GM23338 (cell line): ENCODE measurements at regions not wholly inside any gene's neighbourhood (a gene's known extent, or its start where the extent isn't known, plus 50 kb on each side); places are given as distances from the start of the nearest gene placed in this dataset.

Experiments
- ATAC-seq: fragments of 200-7000 bp; cut with Tn5 transposase; 3 replicates; pipeline ENCODE4 v1.9.1; 2020
- DNase-seq: peaks from one replicate; pipeline ENCODE4 v3.0.0-alpha.2; 2015; ENCODE audit warnings: low spot score
- H2AFZ ChIP-seq: fragments of 200-600 bp; sonication (generic); 2 replicates; pipeline ENCODE4 v1.8.0; 2016; ENCODE audit warnings: antibody characterized with exemption, mild to moderate bottlenecking, moderate library complexity
- H3F3A ChIP-seq: fragments of 200-600 bp; sonication (generic); replicated peaks from 2 replicates; pipeline ENCODE4 v1.8.0; 2017; ENCODE audit warnings: antibody characterized with exemption, mixed run types, low read depth
- H3K27ac ChIP-seq: fragments of 200-600 bp; sonication (generic); 2 replicates; pipeline ENCODE4 v1.6.1; 2016; ENCODE audit warnings: low read depth
- H3K27me3 ChIP-seq: fragments of 200-600 bp; sonication (generic); 2 replicates; pipeline ENCODE4 v1.8.0; 2016; ENCODE audit warnings: mild to moderate bottlenecking, mixed run types, moderate library complexity; ENCODE audit not compliant: insufficient read depth
- H3K36me3 ChIP-seq: fragments of 200-600 bp; sonication (generic); 2 replicates; pipeline ENCODE4 v1.8.0; 2016; ENCODE audit warnings: mild to moderate bottlenecking; ENCODE audit not compliant: insufficient read depth
- H3K4me1 ChIP-seq: fragments of 200-600 bp; sonication (generic); 2 replicates; pipeline ENCODE4 v1.8.0; 2016; ENCODE audit warnings: mild to moderate bottlenecking, moderate library complexity; ENCODE audit not compliant: insufficient read depth
- H3K4me2 ChIP-seq: fragments of 200-600 bp; sonication (generic); 2 replicates; pipeline ENCODE4 v1.7.1; 2017; ENCODE audit warnings: mixed run types
- H3K4me3 ChIP-seq: fragments of 200-600 bp; sonication (generic); 2 replicates; pipeline ENCODE4 v1.6.1; 2016; ENCODE audit warnings: mixed run types
- H3K79me2 ChIP-seq: fragments of 200-600 bp; sonication (generic); replicated peaks from 2 replicates; pipeline ENCODE4 v1.8.0; 2017; ENCODE audit warnings: mild to moderate bottlenecking; ENCODE audit not compliant: insufficient read depth
- H3K9me2 ChIP-seq: fragments of 200-600 bp; sonication (generic); 2 replicates; pipeline ENCODE4 v1.8.0; 2017; ENCODE audit not compliant: insufficient read depth
- H4K20me1 ChIP-seq: fragments of 200-600 bp; sonication (generic); replicated peaks from 2 replicates; pipeline ENCODE4 v1.8.0; 2017; ENCODE audit warnings: mild to moderate bottlenecking; ENCODE audit not compliant: insufficient read depth
- H3K27ac Mint-ChIP-seq: 2 replicates; pipeline ENCODE4 v1.8.0; 2020; ENCODE audit warnings: inconsistent platforms, mild to moderate bottlenecking, moderate library complexity, mixed read lengths
- H3K27me3 Mint-ChIP-seq: 3 replicates; pipeline ENCODE4 v1.8.0; 2022; ENCODE audit warnings: low read depth, mild to moderate bottlenecking, moderate library complexity, mixed read lengths, inconsistent platforms; ENCODE audit not compliant: insufficient read depth, poor library complexity
- H3K36me3 Mint-ChIP-seq: 3 replicates; pipeline ENCODE4 v1.8.0; 2021; ENCODE audit warnings: low read depth, mild to moderate bottlenecking, inconsistent platforms, moderate library complexity, mixed read lengths
- H3K4me1 Mint-ChIP-seq: 3 replicates; pipeline ENCODE4 v1.8.0; 2020; ENCODE audit warnings: mild to moderate bottlenecking, inconsistent platforms, mixed read lengths
- H3K4me3 Mint-ChIP-seq: 3 replicates; pipeline ENCODE4 v1.8.0; 2021; ENCODE audit warnings: moderate library complexity, mild to moderate bottlenecking, inconsistent platforms, mixed read lengths
- H3K9me3 Mint-ChIP-seq: 3 replicates; pipeline ENCODE4 v1.8.0; 2020; ENCODE audit warnings: moderate library complexity, mild to moderate bottlenecking, inconsistent platforms, mixed read lengths
- CREB1 ChIP-seq: fragments of 250-450 bp; sonication (Bioruptor Pico); IDR thresholded peaks from 2 replicates; pipeline ENCODE4 v1.5.0; 2020; ENCODE audit warnings: low read depth, mild to moderate bottlenecking, moderate library complexity
- CTCF ChIP-seq, 2 experiments: fragments of 200-600 bp in 1 of 2; sonication (generic) in 1 of 2; conservative IDR thresholded peaks; 2 replicates each; pipeline versions ENCODE4 v1.5.1 to v1.6.1; 2016 to 2017; ENCODE audit warnings: antibody characterized with exemption in 2 of 2, low read depth in 2 of 2, mild to moderate bottlenecking in 2 of 2, moderate library complexity in 1 of 2
- ETS1 ChIP-seq: IDR thresholded peaks from 2 replicates; pipeline ENCODE4 v1.6.1; 2016; ENCODE audit warnings: antibody characterized with exemption
- EZH2 ChIP-seq: fragments of 200-600 bp; sonication (generic); IDR thresholded peaks from one replicate; pipeline ENCODE4 v1.8.0; 2017; ENCODE audit warnings: antibody characterized with exemption, mild to moderate bottlenecking, low read depth; ENCODE audit not compliant: unreplicated experiment
- EZH2phosphoT487 ChIP-seq: fragments of 200-600 bp; sonication (generic); IDR thresholded peaks from one replicate; pipeline ENCODE4 v1.8.1; 2018; ENCODE audit warnings: antibody characterized with exemption; ENCODE audit not compliant: unreplicated experiment
- JUNB ChIP-seq: IDR thresholded peaks from one replicate; pipeline ENCODE4 v1.6.1; 2016; ENCODE audit warnings: antibody characterized with exemption; ENCODE audit not compliant: unreplicated experiment
- NANOG ChIP-seq: IDR thresholded peaks from 2 replicates; pipeline ENCODE4 v1.6.1; 2016; ENCODE audit warnings: antibody characterized with exemption, borderline replicate concordance
- POLR2AphosphoS5 ChIP-seq: IDR thresholded peaks from 2 replicates; pipeline ENCODE4 v1.6.1; 2016; ENCODE audit warnings: antibody characterized with exemption, low read depth
- REST ChIP-seq: IDR thresholded peaks from one replicate; pipeline ENCODE4 v1.6.1; 2018; ENCODE audit warnings: antibody characterized with exemption; ENCODE audit not compliant: unreplicated experiment
- STAT1 ChIP-seq: IDR thresholded peaks from one replicate; pipeline ENCODE4 v1.6.1; 2016; ENCODE audit warnings: antibody characterized with exemption; ENCODE audit not compliant: unreplicated experiment
- ZNF114 ChIP-seq: fragments of 250-450 bp; sonication (Bioruptor Pico); IDR thresholded peaks from 2 replicates; pipeline ENCODE4 v1.5.0; 2020; ENCODE audit warnings: mild to moderate bottlenecking, moderate library complexity
- ZNF331 ChIP-seq: fragments of 250-450 bp; sonication (Bioruptor Pico); IDR thresholded peaks from 2 replicates; pipeline ENCODE4 v1.5.0; 2020; ENCODE audit warnings: low read depth, mild to moderate bottlenecking, moderate library complexity
- ZNF462 ChIP-seq: fragments of 250-450 bp; sonication (Bioruptor Pico); IDR thresholded peaks from 2 replicates; pipeline ENCODE4 v1.5.0; 2020; ENCODE audit warnings: mild to moderate bottlenecking, moderate library complexity

GRCh38 chr9:109922617-109923470, 142.8 kb downstream of the PALM2AKAP2 start:
- Mint-ChIP-seq H3K36me3 (no peaks in the 10 kb centered on the region), H3K27me3 (peaks cover 5% of the 10 kb centered on the region), H3K4me3 (no peak overlapping the region), H3K27ac (no peak overlapping the region), H3K4me1 (peaks cover 14% of the 10 kb centered on the region; the same call in 2 of the 3 replicates), H3K9me3 (no peaks in the 10 kb centered on the region)
- Histone ChIP-seq H2AFZ (no peak overlapping the region; the same call in 1 of the 2 replicates), H3K79me2 (no peaks in the 10 kb centered on the region), H3K36me3 (no peaks in the 10 kb centered on the region), H3K4me3 (no peak overlapping the region), H3K4me1 (0 out of 2 replicates have a peak, but pooled peaks cover 4% of the 10 kb centered on the region), H3K27me3 (no peaks in the 10 kb centered on the region), H3F3A (no peaks in the 10 kb centered on the region), H4K20me1 (no peaks in the 10 kb centered on the region), H3K27ac (no peak overlapping the region), H3K9me2 (no peaks in the 10 kb centered on the region), H3K4me2 (no peak overlapping the region)
- TF ChIP-seq REST = no peak
- no peak for TF ChIP-seq ZNF331 (CRISPR knock-in tag)
- no peak for TF ChIP-seq ZNF462
- TF ChIP-seq EZH2phosphoT487 = no peak
- TF ChIP-seq CTCF (conservative IDR thresholded peaks at IDR 0.05; ENCODE audit: low read depth in 2 of 2) = no peak
- no peak for TF ChIP-seq CREB1 (CRISPR knock-in tag)
- no peak for TF ChIP-seq ETS1
- TF ChIP-seq ZNF114 (CRISPR knock-in tag) = no peak
- TF ChIP-seq JUNB = no peak
- TF ChIP-seq STAT1 = no peak
- no peak for TF ChIP-seq NANOG
- TF ChIP-seq EZH2 = no peak
- TF ChIP-seq POLR2AphosphoS5 = no peak
- DNase-seq (no peak), ATAC-seq (no peak)
